ENCODE measurements at regions not wholly inside any gene's neighbourhood (a gene's known extent, or its start where the extent isn't known, plus 50 kb on each side); places are given as distances from the start of the nearest gene placed in this dataset.

DNA sequence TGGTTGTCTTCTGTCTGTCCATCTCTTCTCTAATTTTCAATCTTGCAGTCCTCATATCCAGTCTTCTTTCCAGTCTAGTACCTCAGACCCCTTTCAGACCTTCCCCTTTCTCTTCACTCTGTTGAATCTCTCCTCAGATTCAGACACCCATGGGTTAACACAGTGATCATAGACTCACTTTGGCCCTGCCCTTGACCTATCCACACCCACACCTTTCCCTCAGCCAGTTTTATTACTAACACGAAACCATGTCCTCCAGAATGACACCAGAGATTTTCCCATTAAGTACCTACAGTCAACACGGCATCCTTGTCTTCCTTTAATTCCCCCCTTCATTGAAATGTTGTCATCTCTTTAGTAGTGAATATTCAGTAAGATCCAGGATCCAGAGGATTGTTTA is 74.5 kb upstream of the UBE2E2 start:
- H3K79me2 ChIP-seq (ENCODE audit: insufficient read depth, low read length) = no peaks in the 10 kb centered on the region
- H3K4me1 ChIP-seq (ENCODE audit: insufficient read depth, low read length, severe bottlenecking) = no peaks in the 10 kb centered on the region
- no peaks in the 10 kb centered on the region for H4K20me1 ChIP-seq (ENCODE audit: insufficient read depth, low read length)
- H3K4me2 ChIP-seq (ENCODE audit: low read length) = no peak overlapping the region
- no peaks in the 10 kb centered on the region for H3K27me3 ChIP-seq (ENCODE audit: insufficient read depth, low read length)
- H3F3A ChIP-seq (ENCODE audit: insufficient read depth, low read length) = no peaks in the 10 kb centered on the region
- no peak overlapping the region for H2AFZ ChIP-seq (ENCODE audit: low read length)
- H3K9me3 ChIP-seq (ENCODE audit: low read length) = no peaks in the 10 kb centered on the region
- H3K4me3 ChIP-seq (ENCODE audit: low read depth, low read length, poor library complexity, severe bottlenecking) = no peak overlapping the region
- H3K9me2 ChIP-seq (ENCODE audit: low read depth, low read length) = no peaks in the 10 kb centered on the region
- TF ChIP-seq, protein P1, sequence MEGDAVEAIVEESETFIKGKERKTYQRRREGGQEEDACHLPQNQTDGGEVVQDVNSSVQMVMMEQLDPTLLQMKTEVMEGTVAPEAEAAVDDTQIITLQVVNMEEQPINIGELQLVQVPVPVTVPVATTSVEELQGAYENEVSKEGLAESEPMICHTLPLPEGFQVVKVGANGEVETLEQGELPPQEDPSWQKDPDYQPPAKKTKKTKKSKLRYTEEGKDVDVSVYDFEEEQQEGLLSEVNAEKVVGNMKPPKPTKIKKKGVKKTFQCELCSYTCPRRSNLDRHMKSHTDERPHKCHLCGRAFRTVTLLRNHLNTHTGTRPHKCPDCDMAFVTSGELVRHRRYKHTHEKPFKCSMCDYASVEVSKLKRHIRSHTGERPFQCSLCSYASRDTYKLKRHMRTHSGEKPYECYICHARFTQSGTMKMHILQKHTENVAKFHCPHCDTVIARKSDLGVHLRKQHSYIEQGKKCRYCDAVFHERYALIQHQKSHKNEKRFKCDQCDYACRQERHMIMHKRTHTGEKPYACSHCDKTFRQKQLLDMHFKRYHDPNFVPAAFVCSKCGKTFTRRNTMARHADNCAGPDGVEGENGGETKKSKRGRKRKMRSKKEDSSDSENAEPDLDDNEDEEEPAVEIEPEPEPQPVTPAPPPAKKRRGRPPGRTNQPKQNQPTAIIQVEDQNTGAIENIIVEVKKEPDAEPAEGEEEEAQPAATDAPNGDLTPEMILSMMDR (IDR thresholded peaks at IDR 0.05; ENCODE audit: low read length) = no peak
- TF ChIP-seq EZH2 (IDR thresholded peaks at IDR 0.05; ENCODE audit: borderline replicate concordance, low read length) = no peak
- H3K9ac ChIP-seq (ENCODE audit: low read length) = no peak overlapping the region
- no peak overlapping the region for H3K27ac ChIP-seq (ENCODE audit: low read depth, low read length, poor library complexity, severe bottlenecking)
- no peaks in the 10 kb centered on the region for H3K36me3 ChIP-seq (ENCODE audit: insufficient read depth, low read length)

DNA sequence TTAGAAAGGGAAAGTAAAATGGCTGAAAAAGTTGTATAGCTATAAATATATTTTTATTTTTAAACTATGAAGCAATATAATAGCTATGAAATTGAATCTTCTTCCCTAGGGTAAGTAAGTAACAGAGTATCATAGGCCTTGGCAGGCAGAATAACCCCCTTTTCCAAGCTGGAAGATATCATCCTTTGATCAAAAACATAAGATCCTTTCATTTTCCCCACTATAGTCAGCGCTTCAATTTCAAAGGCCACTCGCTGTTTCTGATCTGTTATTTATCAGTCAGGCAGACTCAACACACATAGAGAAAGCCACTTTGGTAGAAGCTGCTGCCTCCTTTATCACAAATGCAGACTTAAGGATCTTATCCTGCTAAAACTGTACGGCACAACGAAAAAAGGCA is 74.0 kb upstream of the UBE2E2 start:
- Histone ChIP-seq H3K9me3 (ENCODE audit: low read length) (no peaks in the 10 kb centered on the region), H2AFZ (ENCODE audit: low read length) (no peak overlapping the region), H3K4me1 (ENCODE audit: insufficient read depth, low read length, severe bottlenecking) (no peaks in the 10 kb centered on the region), H3K9me2 (ENCODE audit: low read depth, low read length) (no peaks in the 10 kb centered on the region), H3K4me2 (ENCODE audit: low read length) (no peak overlapping the region), H3K9ac (ENCODE audit: low read length) (no peak overlapping the region), H3K4me3 (ENCODE audit: low read depth, low read length, poor library complexity, severe bottlenecking) (no peak overlapping the region), H4K20me1 (ENCODE audit: insufficient read depth, low read length) (no peaks in the 10 kb centered on the region), H3K27ac (ENCODE audit: low read depth, low read length, poor library complexity, severe bottlenecking) (no peak overlapping the region), H3K27me3 (ENCODE audit: insufficient read depth, low read length) (no peaks in the 10 kb centered on the region), H3F3A (ENCODE audit: insufficient read depth, low read length) (no peaks in the 10 kb centered on the region), H3K36me3 (ENCODE audit: insufficient read depth, low read length) (no peaks in the 10 kb centered on the region), H3K79me2 (ENCODE audit: insufficient read depth, low read length) (no peaks in the 10 kb centered on the region)
- TF ChIP-seq, protein P1 (IDR thresholded peaks at IDR 0.05; ENCODE audit: low read length) = no peak
- TF ChIP-seq EZH2 (IDR thresholded peaks at IDR 0.05; ENCODE audit: borderline replicate concordance, low read length) = no peak

- no peak for TF ChIP-seq EZH2 (IDR thresholded peaks at IDR 0.05; ENCODE audit: borderline replicate concordance, low read length)
- TF ChIP-seq, protein P1 (IDR thresholded peaks at IDR 0.05; ENCODE audit: low read length) = no peak
- no peaks in the 10 kb centered on the region for H3K79me2 ChIP-seq (ENCODE audit: insufficient read depth, low read length)
- no peaks in the 10 kb centered on the region for H3K9me2 ChIP-seq (ENCODE audit: low read depth, low read length)
- no peaks in the 10 kb centered on the region for H3K36me3 ChIP-seq (ENCODE audit: insufficient read depth, low read length)
- no peaks in the 10 kb centered on the region for H3K9me3 ChIP-seq (ENCODE audit: low read length)
- no peak overlapping the region for H3K27ac ChIP-seq (ENCODE audit: low read depth, low read length, poor library complexity, severe bottlenecking)
- no peaks in the 10 kb centered on the region for H3K27me3 ChIP-seq (ENCODE audit: insufficient read depth, low read length)
- H3F3A ChIP-seq (ENCODE audit: insufficient read depth, low read length) = no peaks in the 10 kb centered on the region
- no peak overlapping the region for H2AFZ ChIP-seq (ENCODE audit: low read length)
- no peaks in the 10 kb centered on the region for H4K20me1 ChIP-seq (ENCODE audit: insufficient read depth, low read length)
- H3K4me1 ChIP-seq (ENCODE audit: insufficient read depth, low read length, severe bottlenecking) = no peaks in the 10 kb centered on the region
- no peak overlapping the region for H3K4me3 ChIP-seq (ENCODE audit: low read depth, low read length, poor library complexity, severe bottlenecking)
- H3K9ac ChIP-seq (ENCODE audit: low read length) = no peak overlapping the region
- no peak overlapping the region for H3K4me2 ChIP-seq (ENCODE audit: low read length)
Measured at GRCh38 chr3:23129817-23130216, 73.3 kb upstream of the UBE2E2 start.
